ENCODE measurements at regions not wholly inside any gene's neighbourhood (a gene's known extent, or its start where the extent isn't known, plus 50 kb on each side); places are given as distances from the start of the nearest gene placed in this dataset.
"Not testable (repeated sequence)": the region's sequence is repeated elsewhere in the genome, so short reads cannot be mapped to it uniquely, and the experiment has no call there.

DNA sequence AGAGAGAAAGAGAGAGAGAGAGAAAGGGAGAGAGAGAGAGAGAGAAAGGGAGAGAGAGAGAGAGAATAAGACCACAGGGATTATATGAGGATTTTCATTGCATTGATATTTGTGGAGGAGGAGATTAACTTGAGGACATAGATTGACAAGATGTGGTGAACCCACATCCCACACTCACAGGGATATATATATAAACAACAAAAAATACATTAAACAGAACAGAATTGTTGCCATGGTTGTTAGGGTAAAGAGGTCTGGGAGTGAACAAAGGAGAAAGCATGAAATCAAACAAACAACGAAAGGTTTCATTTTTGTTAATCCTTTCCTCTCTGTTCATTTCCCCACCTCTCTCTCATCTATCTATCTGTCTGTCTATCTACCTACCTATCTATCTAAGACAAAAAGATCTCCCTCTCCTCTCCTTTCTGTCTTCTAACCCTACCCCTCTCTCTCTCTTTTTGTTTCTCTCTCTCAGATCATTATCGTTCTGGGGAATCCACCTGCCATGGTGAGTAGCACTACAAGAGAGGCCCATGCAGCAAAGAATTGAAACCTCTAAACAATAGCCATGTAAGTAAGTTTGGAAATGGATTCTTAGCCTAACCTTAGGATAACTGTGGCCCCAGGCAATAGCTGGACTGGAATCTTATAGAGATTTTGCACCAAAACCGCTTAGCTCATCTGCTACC, 280.9 kb downstream of the RAP2B start:
- DNase-seq (ENCODE audit: low spot score): no peak

DNA sequence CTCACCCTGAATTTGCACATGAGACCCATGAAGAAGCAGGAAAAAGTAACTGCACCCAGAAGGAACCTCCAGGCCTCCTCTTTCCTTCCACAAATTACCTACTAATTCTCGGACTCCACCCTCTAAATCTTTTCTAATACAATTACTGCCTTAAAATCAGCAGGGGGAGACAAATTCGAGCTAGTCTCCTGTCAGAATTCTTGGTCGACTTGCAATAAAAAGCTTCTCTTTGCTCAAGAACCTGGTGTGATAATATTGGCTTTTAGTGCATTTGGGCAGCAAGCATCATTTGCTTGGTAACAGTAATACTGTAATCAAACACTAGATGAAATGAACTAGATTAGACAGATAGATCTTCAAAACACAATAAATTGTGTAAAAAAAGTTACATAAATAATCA, 281.9 kb downstream of the RAP2B start:
- no peak for DNase-seq (ENCODE audit: low spot score)

DNA sequence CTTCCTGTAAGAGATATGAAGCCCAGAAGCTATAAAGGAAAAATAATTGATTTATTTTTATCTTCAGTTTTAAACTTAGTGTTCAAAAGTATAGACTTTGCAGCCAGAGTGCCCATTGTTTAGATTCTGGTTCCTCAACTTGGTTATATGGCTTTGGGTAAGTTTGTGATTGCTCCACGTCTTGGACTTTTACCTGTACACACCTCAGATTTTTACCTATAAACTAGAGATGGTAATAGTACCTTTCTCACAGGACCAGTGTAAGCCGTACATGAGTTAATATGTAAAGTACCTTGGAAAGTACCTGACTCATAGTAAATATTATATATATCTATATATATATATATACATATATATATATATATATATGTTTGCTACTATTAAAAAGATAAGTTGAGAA, 283.8 kb downstream of the RAP2B start:
- DNase-seq (ENCODE audit: low spot score): no peak

DNA sequence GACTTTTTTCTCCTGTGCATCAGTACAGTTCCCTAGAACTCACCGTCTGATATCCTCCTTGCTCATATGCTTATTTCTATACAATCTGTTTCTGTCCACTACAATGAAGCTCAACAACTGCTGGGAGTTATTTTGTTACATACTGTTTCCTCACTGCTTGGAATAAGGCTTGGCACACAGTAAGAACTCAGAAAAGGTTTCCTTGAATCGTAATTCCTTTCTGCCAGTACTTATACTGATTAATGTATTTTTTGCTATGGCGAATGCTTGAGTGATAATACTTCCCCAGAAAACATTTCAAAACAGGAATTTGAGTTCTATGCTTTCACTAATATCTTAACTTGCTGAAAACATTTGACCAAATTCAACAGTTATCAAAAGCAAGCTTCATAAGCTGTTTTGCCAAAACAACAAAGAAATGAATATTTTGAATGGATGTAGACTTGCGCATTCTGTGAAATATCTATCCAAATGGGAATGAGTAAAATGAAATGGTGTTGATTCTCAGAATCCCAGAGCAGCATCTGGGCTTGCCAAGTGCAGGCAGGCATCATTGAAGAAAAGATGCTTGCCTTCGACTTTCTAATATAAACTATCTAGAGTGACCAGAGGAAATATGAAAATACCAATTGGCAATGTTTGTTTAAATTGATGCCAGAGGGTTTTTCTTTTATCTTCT, 286.3 kb downstream of the RAP2B start:
- no peak for DNase-seq (ENCODE audit: low spot score)

DNA sequence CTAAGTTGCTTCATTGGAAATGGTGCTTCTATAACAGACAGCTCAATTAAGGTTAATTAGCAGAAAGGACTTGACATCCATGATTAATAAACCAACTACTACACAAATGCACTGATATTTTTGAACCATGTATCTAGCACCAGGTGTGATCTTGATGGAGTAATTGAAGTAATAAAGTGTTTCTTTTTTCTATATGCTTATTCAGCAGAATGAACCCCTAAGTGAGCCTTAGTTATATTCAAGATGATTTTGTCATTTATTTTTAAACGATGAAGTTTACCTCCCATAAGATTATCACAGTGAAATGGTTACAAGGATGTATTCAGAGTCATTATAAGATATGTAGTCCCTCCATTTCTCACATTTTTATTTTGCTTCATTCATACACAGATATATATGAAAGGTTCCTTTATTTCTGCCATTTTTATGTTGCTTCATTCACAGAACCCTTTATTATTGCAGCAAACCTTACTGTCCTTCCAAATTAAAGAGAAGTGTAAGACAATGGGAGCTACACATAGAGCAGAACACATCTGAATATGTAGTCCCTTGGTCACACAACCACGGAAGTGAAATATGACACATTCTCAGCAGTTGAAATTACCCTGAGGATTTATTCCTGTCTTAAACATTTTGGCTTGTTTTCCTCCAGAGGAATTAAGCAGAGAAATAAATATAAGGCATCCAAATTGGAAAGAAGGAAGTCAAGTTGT, 295.0 kb downstream of the RAP2B start:
- DNase-seq (ENCODE audit: low spot score): no peak

DNA sequence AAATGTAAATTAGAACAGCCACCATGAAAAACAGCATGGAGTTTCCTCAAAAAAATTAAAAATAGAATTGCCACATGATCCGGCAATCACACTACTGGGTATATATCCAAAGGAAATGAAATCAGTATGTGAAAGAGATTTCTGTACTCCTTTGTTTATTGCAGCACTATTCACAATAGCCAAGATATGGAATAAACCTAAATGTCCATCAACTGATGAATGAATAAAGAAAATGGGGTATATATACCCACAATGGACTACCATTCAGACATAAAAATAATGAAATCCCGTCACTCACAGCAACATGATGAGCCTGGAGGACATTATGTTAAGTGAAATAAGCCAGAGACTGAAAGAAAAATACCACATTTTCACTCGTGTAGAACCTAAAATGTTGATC, 296.9 kb downstream of the RAP2B start:
- DNase-seq (ENCODE audit: low spot score): no peak

DNA sequence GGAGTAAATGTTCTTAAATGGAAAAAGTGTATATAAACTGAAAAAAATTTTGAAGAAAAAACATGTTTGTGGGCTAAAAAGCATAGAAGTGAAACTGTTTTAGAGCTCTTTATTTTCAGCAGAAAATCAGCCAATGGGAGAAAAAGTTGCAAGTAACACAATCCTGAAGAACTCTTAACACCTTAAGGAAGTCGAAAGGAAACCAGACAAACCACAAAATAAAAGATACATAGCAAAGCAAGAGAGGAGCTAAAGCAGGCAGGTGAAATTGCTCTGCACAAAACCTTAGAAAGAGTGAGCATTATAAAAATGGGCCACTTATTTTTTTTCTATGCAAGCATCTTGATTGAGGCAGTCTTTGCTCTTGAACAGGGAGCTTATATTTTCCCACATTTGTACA, 300.5 kb downstream of the RAP2B start:
- no peak for DNase-seq (ENCODE audit: low spot score)

DNA sequence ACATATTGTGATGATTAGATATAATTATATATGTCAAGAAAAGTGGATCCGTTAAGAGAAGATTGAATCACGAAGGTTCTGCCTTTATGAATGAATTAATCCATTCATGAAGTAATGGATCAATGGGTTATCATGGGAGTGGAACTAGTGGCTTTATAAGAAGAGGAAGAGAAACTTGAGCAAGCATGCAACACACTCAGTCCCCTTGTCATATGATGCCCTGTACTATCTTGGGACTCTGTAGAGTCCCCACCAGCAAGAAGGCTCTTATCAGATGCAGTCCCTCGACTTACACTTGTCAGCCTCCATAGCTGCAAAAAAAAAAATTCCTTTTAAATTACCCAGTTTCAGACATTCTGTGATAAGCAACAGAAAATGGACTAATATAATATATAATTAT, 301.9 kb downstream of the RAP2B start:
- no peak for DNase-seq (ENCODE audit: low spot score)

DNA sequence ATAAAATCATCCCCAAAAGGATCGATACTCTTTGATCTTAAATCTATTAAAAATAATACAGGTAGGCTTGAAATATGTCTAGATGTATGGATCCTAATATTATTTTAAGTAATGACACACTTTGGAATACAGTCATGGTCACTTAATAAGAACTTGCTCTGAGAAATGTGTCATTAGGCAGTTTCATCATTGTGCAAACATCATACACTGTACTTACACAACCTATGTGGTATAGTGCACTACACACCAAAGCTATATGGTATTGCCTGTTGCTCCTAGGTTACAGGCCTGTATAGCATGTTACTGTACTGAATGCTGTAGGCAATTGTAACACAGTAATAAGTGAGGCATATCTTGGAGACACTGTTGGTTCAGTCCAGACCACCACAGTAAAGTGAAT, 307.1 kb downstream of the RAP2B start:
- DNase-seq (ENCODE audit: low spot score): no peak

DNA sequence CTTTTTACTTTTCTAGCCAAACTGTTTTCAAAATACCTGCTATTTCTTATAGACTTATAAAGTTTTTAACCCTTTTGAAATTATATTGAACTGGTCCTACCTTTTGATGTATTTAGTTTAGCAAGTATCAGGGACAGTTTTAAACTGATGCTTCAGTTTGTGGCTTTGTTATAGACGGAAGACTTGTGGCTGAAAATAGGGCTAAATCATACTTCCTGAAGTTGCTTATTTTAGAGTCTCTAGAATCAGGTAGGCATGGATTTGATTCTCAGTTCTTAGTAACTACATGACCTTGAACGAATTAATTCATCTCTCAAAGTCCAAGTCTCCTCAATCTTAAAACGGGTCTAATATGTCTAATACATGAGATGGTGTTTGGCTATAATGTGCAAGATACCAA, 322.8 kb downstream of the RAP2B start:
- no peak for DNase-seq (ENCODE audit: low spot score)

DNA sequence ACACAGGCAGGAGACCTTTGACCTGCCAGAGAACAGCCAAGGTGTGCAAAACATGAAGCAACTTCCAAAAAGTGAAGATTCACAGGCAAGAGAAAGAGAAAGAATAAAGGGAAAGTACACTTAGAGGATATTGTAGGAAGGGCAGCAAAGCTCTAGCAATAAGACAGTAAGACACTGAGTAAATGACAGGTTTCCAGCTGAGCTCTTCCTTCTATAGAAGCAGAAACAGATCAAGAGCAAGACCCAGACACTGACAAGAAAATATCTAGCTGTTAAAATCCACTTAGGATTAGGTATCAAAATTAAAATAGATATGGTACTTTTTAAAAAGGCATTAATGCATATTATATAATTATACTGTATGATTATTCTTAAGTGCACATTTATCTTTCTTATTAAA, 333.4 kb downstream of the RAP2B start:
- DNase-seq (ENCODE audit: low spot score): no peak

DNA sequence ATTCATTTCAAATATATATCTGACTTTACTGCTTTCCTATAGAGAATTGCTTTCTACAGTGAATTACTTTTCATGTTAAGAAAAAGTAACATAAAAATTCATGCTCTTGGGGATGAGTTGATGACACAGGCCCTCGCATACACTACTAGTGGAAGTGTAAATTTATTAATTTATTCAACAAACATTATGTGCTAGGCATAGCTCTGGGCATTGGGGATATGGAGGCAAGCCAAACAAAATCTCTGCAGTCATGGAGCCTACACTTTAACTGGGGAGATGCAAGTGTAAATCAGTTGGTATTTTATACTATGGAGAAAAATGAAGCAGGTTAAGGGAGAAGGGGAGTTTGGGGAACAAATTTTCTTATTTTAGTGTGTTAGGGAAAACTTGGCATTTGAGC, 340.7 kb downstream of the RAP2B start:
- no peak for DNase-seq (ENCODE audit: low spot score)

DNA sequence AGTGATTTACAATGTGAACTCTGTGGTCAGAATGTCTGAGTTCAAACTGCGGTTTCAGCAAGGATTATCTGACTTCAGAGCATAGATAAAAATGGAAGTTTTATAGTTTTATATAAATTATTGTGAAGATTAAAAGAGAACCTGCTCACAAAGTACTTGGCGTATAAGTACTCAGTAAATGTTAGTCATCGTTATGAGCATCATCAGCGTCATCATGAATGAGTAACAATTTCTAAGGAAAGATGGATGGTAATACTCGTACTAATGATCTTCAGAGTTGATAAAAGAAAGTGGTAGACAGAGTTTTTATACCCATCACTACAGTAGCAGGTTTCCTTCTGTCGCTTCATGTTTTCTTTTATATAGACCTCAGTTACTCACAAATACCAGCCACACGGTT, 341.8 kb downstream of the RAP2B start:
- DNase-seq (ENCODE audit: low spot score): no peak

DNA sequence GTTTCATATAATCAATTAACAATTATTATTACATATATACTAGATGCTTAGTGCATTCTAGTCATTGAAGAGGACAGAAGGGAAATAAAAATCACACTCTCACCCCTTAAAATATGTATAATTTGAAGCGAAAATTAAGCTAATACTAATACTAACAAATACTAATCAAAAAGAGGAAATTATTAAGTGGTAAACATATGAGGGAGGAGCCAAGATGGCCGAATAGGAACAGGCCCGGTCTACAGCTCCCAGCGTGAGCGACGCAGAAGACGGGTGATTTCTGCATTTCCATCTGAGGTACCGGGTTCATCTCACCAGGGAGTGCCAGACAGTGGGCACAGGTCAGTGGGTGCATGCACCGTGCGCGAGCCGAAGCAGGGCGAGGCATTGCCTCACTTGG, 344.2 kb downstream of the RAP2B start:
- DNase-seq (ENCODE audit: low spot score): not testable (repeated sequence)

DNA sequence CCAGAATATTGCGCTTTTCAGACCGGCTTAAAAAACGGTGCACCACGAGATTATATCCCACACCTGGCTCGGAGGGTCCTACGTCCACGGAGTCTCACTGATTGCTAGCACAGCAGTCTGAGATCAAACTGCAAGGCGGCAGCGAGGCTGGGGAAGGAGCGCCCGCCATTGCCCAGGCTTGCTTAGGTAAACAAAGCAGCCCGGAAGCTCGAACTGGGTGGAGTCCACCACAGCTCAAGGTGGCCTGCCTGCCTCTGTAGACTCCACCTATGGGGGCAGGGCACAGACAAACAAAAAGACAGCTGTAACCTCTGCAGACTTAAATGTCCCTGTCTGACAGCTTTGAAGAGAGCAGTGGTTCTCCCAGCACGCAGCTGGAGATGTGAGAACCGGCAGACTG, 344.7 kb downstream of the RAP2B start:
- DNase-seq (ENCODE audit: low spot score): not testable (repeated sequence)

DNA sequence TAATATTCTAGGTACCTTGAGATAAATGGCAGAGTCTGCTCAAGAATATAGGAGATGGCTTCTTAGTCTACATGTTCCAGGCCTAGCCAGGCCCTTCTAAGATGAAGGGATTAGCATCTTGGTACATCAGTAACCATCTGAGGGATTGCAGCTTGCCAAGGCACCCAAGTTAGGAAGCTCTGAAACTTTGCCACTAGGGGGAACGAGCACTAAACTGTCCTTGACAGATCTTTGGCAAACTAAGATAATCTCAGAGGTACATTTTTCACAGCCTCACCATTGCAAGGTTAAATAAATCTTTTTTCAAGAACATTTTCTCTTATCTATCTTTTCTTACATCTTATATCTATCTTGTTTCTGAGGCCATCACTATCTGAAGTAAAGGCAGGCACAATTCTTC, 351.2 kb downstream of the RAP2B start:
- no peak for DNase-seq (ENCODE audit: low spot score)

DNA sequence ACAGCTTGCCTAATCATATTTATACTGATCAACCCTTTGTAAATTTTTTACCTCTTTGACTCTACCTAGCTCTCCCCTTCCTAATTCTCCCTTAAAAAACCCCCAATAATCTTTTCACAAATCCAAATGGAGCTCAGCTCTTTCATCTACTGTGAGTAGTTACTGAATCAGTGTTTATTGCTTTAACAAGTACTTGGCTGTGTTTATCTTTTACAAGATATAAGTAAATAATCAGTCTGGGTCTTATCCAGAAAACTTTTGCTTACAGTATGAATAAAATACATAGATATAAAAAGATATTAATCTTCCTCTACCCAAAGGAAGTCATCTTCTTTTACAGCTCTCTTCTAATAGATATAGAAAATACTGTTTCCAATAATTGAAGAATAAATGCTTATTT, 366.4 kb downstream of the RAP2B start:
- no peak for DNase-seq (ENCODE audit: low spot score)

DNA sequence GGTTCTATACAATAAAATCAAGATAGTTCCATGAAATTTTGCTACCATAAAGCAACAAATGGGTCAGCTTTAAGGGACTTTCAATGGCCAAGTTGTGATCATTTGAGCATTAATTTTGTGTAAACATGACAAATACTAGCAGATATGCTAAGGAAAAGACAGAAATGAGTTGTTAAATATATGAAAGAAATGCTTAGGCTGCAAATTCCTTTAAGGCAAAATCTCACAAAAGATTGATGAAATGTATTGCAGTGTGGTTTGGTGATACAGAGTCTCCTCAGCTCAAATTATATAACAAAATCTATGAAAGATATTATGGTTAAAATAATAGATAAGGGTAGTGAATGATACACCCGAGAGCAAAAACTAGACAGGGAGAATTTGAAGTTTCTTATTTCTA, 377.2 kb downstream of the RAP2B start:
- no peak for DNase-seq (ENCODE audit: low spot score)

DNA sequence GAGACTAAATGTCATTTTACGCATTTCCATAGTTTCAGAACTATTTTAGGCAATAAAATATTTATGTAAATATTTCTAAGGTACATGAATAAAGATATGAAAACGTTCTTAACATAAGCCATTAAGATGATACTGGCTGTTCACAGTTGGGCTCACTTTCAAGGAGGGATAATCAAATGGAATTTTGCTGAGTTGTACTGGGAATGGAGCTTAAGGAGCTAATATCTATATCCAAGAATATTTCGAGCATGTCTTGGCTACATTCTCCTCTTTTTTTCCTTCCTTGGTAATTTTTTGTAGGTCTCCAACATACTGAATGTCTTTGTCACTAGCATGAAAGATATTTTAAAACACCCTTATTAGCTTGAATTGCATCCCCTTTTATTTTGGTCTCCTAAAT, 383.4 kb downstream of the RAP2B start:
- no peak for DNase-seq (ENCODE audit: low spot score)

DNA sequence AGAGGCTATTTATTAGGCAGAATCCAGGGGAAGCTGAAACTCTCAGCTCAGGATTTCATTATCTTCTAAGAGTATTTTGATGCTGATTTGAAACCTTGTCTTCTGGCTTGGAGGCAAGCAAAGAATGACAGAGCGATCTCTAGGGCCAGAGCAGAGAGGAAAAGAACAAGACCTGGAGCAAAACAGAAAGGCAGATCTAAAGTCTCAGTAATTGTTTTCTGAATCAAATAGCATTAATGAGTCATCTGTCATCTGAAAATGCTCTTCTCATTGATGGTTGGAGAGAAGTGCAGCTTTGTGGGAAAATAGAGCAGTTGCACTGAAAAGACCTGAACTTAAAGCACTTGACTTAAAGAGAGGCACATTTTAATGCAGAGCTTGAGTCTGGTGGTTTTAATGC, 385.9 kb downstream of the RAP2B start:
- no peak for DNase-seq (ENCODE audit: low spot score)

DNA sequence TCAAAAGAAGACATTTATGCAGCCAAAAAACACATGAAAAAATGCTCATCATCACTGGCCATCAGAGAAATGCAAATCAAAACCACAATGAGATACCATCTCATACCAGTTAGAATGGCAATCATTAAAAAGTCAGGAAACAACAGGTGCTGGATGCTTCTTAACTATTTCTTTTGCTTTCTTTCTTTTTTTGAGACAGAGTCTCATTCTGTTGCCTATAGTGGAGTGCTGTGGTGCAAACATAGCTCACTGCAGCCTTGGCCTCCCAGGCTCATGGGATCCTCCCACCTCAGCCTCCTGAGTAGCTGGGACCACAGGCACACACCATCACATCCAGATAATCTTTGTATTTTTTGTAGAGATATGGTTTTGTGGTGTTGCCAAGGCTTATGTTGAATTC, 387.7 kb downstream of the RAP2B start:
- DNase-seq (ENCODE audit: low spot score): not testable (repeated sequence)

DNA sequence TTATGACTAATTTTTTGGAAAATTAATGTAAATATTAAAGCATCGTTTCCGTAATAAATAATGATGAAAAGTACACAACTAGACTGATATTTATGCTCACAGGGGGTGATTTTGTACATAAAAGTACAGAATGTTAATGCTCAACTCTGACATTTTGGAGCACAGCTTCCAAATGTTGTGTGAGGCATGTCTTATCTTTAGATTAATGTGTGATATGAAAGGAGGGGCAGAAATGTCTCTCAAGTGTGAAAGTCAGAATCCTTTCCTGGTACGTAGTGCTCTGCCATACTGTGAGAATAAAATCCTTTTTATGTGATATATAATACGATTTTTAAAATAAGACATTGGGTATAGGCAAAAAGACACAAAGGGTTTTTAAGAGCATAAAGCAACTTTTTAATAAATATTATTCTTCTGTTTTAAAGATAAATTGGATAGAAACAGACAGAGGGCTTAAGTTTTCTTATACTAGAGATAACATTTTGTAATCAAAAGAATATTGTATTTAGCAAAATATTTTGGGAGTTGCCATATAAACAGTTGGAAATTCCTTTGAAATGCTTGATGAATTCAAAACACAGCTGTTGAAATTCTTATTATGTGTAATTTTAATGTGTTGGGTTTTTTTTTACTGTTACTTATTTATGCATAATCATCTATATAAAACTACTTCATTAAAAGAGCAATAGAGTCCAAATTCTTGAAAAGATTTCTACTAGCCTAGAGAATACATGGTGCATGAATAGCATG, 389.7 kb downstream of the RAP2B start:
- DNase-seq (ENCODE audit: low spot score): no peak
